Cortex of kidney (tissue), 1 donor: ENCODE measurements at regions not wholly inside any gene's neighbourhood (a gene's known extent, or its start where the extent isn't known, plus 50 kb on each side); places are given as distances from the start of the nearest gene placed in this dataset.

Experiments
- DNase-seq: peaks from one replicate; lab custom pipeline; 2025; lab: John Stamatoyannopoulos, UW

DNA sequence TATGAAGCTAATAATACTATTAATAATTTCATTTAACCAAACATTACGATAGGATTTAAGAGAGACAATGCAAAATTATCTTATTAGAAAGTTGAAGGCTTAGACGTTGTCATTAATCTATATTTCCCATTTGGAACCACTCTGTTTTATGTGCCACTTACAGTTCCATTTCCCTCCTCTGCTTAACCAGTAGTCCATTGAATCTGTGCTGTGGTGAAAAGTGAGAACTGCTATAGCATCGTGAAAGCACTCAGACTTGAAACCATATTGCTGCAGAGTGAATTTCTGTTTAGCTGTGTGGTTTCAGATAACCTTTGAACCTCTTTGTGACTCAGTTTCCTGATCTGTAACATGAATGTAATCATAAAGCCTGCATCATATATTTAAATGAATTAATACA lies 2304.5 kb downstream of the MAT2B start:
- DNase-seq = no peak

DNA sequence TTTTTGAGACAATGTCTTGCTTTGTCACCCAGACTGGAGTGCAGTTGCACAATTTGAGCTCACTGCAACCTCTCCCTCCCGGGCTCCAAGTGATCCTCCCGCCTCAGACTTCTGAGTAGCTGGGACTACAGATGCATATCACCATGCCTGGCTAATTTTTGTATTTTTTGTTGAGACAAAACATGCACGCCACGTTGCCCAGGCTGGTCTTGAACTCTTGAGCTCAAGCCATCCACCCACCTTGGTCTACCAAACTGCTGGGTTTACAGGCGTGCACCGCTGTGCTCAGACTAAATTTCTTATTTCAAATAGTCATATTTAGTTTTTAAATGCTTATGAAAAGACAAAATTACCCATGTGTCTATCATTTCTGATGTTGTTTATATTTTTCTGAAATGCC lies 2324.1 kb downstream of the MAT2B start:
- DNase-seq = no peak

DNA sequence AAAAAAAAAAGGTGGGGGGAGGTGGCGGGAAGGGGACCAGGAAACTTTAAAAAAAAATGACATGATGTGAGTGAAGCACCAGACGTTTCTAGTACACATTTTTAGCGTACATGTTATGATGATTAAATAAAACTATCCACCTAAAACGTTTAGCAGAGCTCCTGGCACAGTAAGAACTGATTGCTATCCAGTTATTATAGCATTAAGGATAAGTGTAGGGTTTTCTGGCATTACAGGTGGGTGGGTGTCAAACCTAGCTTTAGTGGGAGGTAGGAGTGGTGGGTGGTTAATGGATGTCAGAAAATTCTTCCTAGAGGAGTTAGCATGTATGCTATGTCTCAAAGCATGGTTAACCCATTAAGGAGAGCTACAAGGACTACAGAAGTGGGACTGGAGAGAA lies 2329.5 kb downstream of the MAT2B start:
- no peak for DNase-seq

DNA sequence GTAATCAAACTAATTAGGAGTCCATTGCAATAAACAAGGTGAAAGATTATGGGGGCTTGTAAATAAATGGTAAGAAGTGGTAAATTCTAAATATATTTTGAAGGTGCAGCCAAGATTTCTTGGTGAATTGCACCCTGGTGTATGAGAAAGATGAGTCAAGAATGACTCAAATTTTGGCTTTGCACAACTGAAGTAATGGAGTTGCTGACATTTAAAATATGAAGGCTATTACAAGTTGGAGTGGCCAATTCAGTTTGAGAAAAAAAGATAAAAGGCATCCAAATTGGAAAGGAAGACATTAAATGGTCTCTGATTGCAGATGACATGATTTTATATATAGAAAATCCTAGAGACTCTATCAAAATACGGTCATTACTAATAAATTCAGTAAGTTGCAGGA lies 2330.6 kb downstream of the MAT2B start:
- DNase-seq = no peak

DNA sequence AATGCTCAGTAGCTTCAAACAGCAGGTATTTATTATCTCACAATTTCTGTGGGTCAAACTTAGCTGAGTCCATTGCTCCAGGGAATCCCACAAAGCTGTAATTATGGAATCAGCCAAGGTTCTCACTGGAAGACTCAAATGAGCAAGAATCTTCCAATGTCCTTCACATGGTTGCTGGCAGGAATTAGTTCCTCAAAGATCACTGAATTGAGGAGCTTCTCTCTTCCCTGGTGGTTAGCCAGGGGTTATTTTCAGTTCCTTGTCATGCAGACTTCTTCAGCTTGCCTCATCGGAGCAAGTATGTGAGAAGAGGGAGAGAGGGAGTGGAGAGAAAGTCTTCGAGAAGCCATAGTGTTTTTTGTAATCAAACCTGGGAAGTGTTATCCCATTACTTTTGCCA lies 2331.9 kb downstream of the MAT2B start:
- DNase-seq = no peak

DNA sequence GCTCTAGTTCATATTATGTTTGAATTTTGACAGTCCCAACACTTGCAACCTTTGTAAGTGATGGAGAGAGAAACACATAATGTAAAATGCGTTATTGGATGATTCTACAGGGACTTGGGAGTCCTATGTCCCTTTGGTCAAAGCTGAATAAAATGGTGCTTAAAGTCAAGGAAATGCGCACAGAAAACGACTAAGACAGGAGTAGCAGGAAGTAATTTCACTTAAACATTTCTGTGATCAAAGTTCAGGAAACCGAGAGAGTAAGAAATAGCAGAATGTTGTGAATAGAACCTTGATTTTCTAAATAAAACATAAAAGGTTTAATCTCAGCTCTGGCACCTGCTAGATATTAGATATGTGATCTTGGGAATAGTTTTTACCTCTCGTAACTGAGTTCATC lies 2339.2 kb downstream of the MAT2B start:
- no peak for DNase-seq

DNA sequence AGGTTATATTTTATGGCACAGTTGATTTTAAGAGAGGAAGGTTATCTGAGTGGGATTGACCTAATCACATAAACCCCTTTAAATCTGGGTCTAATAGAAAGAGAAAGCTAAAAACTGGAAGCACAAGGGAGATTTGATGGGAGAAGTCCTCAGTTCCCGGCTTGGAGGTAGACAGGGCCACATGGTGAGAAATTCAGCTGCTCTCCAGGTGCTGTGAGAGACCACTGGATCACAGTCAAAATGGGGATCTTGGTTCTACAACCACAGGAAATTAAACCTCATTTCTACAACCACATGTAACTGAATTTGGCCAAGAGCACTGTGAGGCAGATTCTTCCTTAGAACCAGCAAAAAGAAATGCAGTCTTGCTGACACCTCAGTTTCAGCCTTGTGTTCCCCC lies 2352.7 kb downstream of the MAT2B start:
- no peak for DNase-seq

DNA sequence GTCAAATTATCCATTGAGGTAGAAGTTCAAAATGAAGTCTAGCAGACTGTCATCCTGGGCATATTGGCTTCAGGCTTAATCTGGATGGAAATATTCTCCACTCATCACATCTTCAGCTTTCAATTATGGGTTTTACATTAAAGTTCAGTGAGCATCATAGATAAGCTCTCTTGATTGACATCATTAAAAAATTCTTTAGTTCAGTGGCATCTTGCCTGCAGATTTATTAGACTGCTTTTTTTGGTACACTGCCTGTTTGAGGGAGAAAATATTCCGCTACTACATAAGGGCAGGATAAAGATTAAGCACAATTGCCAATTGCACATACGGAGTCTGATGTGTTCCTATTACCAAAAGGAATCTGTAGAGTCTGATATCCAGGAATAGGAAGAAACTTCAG lies 2353.8 kb downstream of the MAT2B start:
- no peak for DNase-seq

DNA sequence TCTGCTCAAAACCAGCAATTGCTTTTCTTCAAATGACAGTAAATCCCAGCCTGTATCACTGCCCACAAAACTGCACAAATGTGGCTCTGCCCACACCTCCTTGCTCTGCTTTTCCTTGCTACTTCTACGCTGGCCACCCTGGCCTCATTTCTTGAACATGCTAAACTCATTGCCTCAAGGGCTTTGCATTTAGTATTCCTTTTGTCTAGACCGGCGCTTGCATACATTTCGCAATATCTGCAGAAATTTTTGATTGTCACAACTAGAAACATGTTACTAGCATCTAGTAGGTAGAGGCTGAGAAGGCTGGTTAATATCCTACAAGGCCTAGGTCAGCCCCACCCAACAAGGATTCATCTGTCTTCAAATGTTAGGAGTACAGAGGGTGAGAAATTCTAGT lies 2357.8 kb downstream of the MAT2B start:
- no peak for DNase-seq

DNA sequence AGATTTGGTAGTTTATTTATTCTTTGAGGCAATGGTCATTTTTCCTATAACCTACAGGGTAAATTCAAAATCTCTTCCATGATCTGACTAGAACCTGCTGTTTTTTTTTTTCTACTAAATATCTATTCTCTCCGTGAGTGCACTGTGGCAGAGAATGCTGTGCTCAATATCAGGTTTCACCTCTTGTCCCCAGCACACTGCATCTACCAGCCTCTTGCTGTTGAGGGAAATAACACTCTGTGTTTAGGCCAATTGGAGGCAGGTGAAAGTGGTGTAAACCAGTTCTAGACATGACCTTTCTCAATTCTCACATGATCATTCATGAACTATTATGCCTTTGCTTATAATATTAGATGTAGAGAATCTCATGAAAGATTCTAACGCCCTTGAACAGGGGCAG lies 2365.9 kb downstream of the MAT2B start:
- DNase-seq = no peak

DNA sequence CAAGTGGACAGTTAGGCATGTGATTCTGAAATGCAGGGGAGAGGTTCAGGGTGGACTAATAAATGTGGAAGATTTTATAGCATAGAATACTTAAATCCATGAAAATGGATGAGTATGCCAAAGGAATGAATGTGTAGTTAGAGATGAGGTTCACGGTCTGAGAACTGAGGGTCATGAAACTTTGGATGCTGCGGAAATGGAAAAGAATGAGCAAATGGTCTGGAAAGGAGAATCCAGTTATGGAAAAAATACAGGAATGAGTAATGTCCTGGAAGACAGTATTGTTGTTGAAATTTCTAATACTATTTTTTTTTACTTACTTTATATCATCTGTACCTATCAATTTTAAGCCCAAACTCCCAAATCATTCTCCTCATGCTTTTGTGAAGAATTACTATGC lies 2369.4 kb downstream of the MAT2B start:
- DNase-seq = no peak

DNA sequence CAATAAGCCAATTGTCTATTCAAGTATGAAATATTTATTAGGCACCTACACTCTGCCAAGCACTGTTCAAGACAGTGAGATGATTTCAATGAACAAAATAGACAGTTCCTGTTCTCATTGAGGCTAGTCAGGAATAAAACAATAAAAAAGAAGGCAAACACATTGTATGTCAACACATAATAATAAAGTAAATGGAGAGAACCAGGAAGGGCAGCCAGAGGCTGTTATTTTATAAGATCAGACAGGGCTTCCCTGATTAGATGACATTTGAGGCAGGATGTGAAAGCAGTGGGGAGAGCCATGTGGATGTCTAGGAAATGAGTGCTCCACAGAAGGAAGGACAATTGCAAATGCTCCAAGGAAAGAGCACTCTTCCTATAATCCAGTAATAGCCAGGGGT lies 2371.1 kb downstream of the MAT2B start:
- no peak for DNase-seq

DNA sequence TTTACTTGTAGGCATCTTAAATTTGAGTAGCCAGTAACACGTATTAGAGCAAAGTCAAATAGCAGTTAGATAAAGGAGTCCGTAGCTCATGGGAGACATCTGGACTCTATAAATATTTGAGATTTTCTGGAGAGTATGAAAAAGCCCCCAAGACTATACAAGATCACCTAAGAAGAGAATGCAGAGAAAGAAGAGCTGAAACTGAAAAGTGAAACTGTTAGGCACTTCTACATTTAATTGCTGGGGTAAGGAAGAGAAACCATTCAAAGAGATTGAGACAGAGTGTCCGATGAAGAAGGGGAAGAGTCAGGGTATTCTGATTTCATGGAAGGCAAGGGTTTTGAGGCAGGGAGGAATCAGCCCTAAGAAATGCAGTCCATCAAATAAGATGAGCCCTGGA lies 2372.1 kb downstream of the MAT2B start:
- no peak for DNase-seq

DNA sequence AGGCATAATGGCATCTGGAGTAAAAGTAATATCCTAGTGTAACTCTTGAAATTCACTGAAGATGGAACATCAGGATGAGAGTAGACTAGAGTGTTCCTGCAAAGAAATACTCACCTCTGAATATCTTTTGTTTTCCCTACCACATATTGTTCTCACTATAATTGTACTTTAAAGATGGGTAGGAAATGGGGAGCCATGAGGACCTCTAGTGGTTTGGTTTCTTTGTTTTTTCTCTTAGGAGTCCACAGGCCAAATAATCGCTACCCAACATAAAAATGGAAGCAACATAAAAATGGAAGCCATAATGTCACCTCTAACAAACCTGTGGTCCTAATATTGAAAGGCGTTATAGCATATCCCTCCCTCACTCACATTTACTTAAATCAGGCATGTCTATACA lies 2375.8 kb downstream of the MAT2B start:
- DNase-seq = no peak

DNA sequence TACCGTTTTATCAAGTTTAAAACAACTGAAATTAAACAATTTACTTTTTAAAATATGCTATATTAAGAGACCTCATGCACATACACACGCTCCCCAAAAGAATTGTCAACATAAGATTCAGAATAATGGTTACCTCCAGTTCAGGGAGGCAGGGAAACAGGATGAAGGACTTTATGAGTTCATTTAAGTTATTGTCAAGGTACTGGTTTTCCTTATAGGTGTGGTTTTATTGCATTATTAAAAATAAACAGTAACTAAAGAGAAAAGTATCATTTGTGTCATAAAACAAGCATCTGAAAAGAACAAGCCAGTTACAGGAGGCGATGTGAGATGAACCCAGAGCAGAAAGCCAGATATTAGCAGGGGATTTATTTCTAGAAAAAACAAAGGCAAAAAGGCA lies 2376.7 kb downstream of the MAT2B start:
- DNase-seq = no peak

DNA sequence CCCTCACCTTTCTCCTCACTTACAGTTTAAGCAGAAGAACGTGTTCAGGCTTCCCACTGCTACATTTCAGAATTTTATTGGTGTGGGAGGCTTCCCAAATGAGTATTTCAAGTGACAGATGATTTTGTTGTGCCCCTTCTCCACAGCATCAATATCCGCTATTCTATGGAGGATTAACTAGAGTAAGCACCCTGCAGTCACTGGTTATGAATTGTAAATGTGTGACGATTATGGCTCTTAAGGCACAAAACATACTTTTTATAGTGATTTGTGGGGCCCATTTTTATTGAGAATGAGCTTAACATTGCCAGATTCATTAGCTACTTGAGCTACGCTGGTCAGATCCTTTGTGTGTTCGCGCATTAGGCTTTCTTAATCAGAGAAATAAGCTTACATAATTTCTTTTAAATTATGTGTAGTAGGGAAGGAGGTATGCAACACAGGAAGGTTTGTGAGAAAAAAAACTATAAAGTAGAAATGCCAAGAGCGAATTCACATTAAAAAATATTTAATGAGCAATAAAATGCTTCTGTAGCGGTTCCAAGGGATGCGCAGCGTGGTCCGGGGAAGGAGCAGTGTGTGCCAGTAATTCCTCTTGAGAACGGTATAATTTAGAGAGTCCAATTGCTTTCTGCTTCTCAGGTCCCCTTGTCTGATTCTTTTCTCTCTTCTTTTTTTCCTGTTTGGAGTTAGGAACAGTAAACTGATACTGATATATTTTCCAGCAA lies 2380.4 kb downstream of the MAT2B start:
- no peak for DNase-seq

DNA sequence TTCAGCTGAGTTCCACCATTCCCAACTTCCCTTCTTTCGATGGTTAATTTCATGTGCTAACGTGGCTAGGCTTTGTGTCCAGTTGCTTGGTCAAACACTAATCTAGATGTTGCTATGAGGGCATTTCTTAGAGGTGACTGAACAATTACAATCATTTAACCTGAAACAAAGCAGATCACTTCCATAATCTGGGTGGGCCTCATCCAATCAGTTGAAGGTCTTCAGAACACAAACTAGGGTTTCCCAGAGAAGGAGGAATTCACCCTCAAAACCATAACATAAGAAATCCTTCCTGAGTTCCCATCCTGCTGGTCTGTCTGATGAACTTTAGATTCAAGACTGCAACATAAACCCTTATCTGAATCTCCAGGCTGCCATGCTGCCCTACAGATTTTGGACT lies 2381.7 kb downstream of the MAT2B start:
- DNase-seq = no peak

DNA sequence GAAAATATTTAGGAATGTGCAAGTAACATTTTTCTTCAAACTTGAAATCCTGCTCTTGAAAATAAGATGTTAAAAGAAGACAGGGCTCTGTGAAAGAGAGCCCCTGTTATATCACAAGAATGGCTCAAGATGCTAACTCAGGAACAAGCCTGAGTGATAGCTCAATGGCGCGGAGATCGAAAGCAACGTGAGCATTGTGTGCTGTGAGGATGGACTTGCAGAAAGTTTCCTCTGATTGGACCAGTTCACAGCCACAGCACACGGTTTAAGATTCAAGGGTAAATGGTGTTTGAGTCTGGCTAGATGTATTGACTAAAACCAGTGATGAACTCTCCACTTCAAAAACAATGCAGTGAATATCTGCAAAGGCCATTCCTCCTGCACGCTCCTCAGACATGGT lies 2387.0 kb downstream of the MAT2B start:
- DNase-seq = no peak

DNA sequence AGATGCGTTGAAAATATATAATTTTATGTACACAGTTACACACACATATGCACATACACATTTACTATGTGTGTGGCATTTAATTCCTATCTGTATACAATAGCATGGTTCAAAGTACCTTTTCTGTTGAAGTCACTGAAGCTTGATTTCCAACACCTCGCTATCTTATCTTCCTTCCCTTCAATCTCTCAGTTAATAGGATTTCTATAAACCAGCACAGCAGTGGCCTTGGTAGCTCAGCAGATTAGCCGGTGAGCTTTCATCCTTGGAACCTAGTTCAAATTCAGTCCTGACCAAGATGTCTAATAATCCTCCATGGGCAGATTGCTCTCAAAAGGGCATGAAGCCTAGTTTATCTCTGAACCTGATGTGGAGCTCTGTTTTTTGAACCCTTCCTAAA lies 2389.5 kb downstream of the MAT2B start:
- no peak for DNase-seq

DNA sequence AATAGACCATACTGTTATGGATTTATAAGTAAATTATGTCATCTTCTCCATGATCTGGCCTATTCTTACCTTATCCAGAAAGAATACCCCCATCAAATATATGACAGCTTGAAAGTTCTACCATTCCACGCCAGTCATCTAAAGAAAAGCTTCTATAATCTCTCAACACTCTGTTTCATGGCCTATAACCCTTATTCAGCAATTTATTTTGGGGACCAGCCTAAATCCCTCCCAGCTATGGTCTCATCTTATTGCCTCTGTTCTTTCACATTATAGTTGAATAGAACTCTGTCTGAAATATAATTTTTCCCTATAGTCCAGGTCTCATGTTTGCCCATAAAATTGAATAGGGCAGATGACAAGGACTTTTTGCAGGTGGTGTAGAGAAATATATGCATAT lies 2387.6 kb upstream of the WWC1 start:
- no peak for DNase-seq

DNA sequence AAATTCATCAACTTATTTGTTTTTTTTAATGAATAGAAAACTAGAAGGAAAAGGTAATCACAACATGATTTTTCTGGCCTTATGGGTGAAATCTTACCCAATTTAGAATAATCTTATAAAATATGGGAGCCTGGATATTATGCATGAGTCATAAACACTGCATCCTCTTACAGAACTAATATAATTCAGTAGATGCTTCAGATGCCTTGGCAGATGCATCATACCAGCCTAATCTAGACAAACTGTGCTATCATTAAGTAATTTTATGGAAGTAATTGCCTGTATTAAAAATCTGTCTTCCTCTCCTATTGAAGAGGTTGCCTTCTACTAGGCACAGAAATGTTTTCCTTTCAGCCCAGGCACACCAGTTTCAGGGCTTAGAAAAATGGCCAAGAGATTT lies 2384.6 kb upstream of the WWC1 start:
- no peak for DNase-seq

DNA sequence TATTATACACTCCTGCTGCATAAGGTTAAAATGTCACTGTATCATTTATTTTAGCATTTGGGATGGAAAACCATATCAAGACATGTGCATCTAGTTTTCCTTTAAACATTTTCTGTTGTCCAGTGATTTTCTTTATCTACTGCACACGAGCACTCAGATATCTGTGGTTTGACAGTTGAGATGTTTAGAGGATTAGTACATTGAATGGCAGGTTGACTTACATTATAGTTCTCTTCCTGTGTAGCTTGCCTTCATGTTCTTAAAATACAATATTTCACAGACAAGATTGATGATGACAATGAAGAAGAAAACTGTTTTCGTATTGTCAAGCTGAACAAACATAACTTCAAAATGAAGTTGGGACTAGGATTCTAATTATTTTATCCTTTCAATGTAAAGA lies 2378.4 kb upstream of the WWC1 start:
- no peak for DNase-seq

DNA sequence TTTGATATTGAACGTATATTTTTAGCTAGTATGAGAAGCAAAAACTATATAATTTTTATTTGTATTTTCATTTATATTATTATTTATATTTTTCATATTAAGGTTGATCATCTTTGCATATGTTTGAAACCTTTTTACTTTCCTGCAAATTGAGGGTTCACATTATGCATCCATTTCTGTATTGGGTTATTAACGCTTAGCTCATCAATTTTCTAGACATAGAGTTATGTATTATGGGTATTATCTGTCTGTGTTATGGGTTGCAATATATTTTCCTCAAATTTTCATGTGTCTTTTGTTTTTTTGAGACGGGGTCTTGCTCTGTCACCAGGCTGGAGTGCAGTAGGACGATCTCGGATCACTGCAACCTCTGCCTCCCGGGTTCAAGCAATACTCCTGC lies 2377.0 kb upstream of the WWC1 start:
- no peak for DNase-seq

DNA sequence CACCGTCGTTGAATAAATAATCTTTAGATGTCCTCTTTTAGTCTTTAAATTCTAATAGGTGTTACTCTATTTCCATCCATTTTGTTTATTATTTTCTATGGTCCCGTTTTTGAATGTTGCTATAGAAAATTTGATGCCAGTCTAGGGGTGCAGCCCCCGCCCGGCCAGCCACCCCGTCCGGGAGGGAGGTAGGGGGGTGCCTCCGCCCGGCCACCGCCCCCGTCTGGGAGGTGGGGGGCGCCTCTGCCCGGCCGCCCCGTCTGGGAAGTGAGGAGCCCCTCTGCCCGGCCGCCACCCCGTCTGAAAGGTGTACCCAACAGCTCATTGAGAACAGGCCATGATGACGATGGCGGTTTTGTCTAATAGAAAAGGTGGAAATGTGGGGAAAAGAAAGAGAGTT lies 2372.2 kb upstream of the WWC1 start:
- DNase-seq = no peak

DNA sequence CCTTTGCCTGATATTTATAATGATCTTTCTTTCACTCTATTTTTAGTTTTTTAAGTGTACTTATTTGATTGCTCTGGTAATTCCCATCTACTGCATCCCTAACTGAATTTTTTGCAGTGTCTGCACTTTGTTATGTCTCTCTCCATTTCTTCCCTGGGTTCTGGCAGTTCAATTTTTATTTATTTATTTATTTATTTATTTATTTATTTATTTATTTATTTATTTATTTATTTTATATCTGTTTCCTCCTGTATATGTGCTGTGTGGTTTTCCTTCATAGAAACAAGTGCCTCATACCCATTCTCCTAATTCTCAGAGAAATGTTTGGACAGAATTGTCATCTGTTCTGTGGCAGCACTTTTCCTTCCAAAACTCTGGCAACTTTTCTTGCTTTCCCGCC lies 2370.8 kb upstream of the WWC1 start:
- no peak for DNase-seq
